ENCODE measurements at regions not wholly inside any gene's neighbourhood (a gene's known extent, or its start where the extent isn't known, plus 50 kb on each side); places are given as distances from the start of the nearest gene placed in this dataset.

- Mint-ChIP-seq H3K4me1 (no peaks in the 10 kb centered on the region), H3K4me3 (no peak overlapping the region), H3K27ac (no peak overlapping the region), H3K9me3 (no peaks in the 10 kb centered on the region), H3K27me3 (ENCODE audit: insufficient read depth, low read depth) (no peaks in the 10 kb centered on the region), H3K36me3 (no peaks in the 10 kb centered on the region)
- H3K4me2 ChIP-seq: no peak overlapping the region
- H3F3A ChIP-seq (ENCODE audit: low read depth): no peaks in the 10 kb centered on the region
- no peaks in the 10 kb centered on the region for H3K36me3 ChIP-seq
- no peak overlapping the region for H3K9ac ChIP-seq
- no peaks in the 10 kb centered on the region for H3K9me3 ChIP-seq (ENCODE audit: low read depth)
- no peak for DNase-seq (ENCODE audit: low spot score)
- no peaks in the 10 kb centered on the region for H4K20me1 ChIP-seq (ENCODE audit: low read depth)
- H3K4me3 ChIP-seq: no peak overlapping the region
- no peaks in the 10 kb centered on the region for H3K79me2 ChIP-seq (ENCODE audit: low read depth)
- no peaks in the 10 kb centered on the region for H3K27me3 ChIP-seq
- H2AFZ ChIP-seq (replicated peaks): no peak overlapping the region
- no peak overlapping the region for H3K27ac ChIP-seq
- no peak for TF ChIP-seq EZH2 (IDR thresholded peaks at IDR 0.05)
- TF ChIP-seq EZH2phosphoT487 (IDR thresholded peaks at IDR 0.05): no peak
- TF ChIP-seq, protein P1, sequence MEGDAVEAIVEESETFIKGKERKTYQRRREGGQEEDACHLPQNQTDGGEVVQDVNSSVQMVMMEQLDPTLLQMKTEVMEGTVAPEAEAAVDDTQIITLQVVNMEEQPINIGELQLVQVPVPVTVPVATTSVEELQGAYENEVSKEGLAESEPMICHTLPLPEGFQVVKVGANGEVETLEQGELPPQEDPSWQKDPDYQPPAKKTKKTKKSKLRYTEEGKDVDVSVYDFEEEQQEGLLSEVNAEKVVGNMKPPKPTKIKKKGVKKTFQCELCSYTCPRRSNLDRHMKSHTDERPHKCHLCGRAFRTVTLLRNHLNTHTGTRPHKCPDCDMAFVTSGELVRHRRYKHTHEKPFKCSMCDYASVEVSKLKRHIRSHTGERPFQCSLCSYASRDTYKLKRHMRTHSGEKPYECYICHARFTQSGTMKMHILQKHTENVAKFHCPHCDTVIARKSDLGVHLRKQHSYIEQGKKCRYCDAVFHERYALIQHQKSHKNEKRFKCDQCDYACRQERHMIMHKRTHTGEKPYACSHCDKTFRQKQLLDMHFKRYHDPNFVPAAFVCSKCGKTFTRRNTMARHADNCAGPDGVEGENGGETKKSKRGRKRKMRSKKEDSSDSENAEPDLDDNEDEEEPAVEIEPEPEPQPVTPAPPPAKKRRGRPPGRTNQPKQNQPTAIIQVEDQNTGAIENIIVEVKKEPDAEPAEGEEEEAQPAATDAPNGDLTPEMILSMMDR (IDR thresholded peaks at IDR 0.05): no peak
- H3K4me1 ChIP-seq: no peaks in the 10 kb centered on the region
These were observed 603.7 kb upstream of the LUZP2 start for GRCh38 chr11:23893126-23893525.

GRCh38 chr11:23897453-23898286, 599.2 kb upstream of the LUZP2 start:
- Histone ChIP-seq H2AFZ (replicated peaks) (no peak overlapping the region), H3K9ac (no peak overlapping the region)

GRCh38 chr11:23903044-23903704, 593.7 kb upstream of the LUZP2 start:
- Mint-ChIP-seq H3K4me3 (no peak overlapping the region), H3K27ac (no peak overlapping the region), H3K9me3 (no peaks in the 10 kb centered on the region), H3K27me3 (ENCODE audit: insufficient read depth, low read depth) (no peaks in the 10 kb centered on the region), H3K4me1 (no peaks in the 10 kb centered on the region), H3K36me3 (no peaks in the 10 kb centered on the region)
- no peak overlapping the region for H3K27ac ChIP-seq
- no peak for DNase-seq (ENCODE audit: low spot score)
- no peak overlapping the region for H3K9ac ChIP-seq
- H4K20me1 ChIP-seq (ENCODE audit: low read depth): no peaks in the 10 kb centered on the region
- H3F3A ChIP-seq (ENCODE audit: low read depth): no peaks in the 10 kb centered on the region
- H3K36me3 ChIP-seq: no peaks in the 10 kb centered on the region
- H3K27me3 ChIP-seq: no peaks in the 10 kb centered on the region
- H3K79me2 ChIP-seq (ENCODE audit: low read depth): no peaks in the 10 kb centered on the region
- no peak for TF ChIP-seq EZH2 (IDR thresholded peaks at IDR 0.05)
- no peak for TF ChIP-seq EZH2phosphoT487 (IDR thresholded peaks at IDR 0.05)
- TF ChIP-seq, protein P1 (IDR thresholded peaks at IDR 0.05): no peak
- H3K4me2 ChIP-seq: no peak overlapping the region
- H3K4me3 ChIP-seq: no peak overlapping the region
- H3K9me3 ChIP-seq (ENCODE audit: low read depth): no peaks in the 10 kb centered on the region
- H2AFZ ChIP-seq (replicated peaks): no peak overlapping the region
- no peaks in the 10 kb centered on the region for H3K4me1 ChIP-seq

More at GRCh38 chr11:23897453-23898286, 599.2 kb upstream of the LUZP2 start:
- Histone ChIP-seq H3K4me3 (no peak overlapping the region), H3K9me3 (ENCODE audit: low read depth) (no peaks in the 10 kb centered on the region), H3K36me3 (no peaks in the 10 kb centered on the region), H3K4me1 (no peaks in the 10 kb centered on the region), H4K20me1 (ENCODE audit: low read depth) (no peaks in the 10 kb centered on the region), H3K27ac (no peak overlapping the region), H3K4me2 (no peak overlapping the region), H3K79me2 (ENCODE audit: low read depth) (no peaks in the 10 kb centered on the region), H3F3A (ENCODE audit: low read depth) (no peaks in the 10 kb centered on the region), H3K27me3 (no peaks in the 10 kb centered on the region)
- no peak for DNase-seq (ENCODE audit: low spot score)
- Mint-ChIP-seq H3K4me3 (no peak overlapping the region), H3K9me3 (no peaks in the 10 kb centered on the region), H3K36me3 (no peaks in the 10 kb centered on the region), H3K27me3 (ENCODE audit: insufficient read depth, low read depth) (no peaks in the 10 kb centered on the region), H3K4me1 (no peaks in the 10 kb centered on the region), H3K27ac (no peak overlapping the region)
- TF ChIP-seq EZH2phosphoT487 (IDR thresholded peaks at IDR 0.05) (no peak), EZH2 (IDR thresholded peaks at IDR 0.05) (no peak)
- TF ChIP-seq, protein P1 (IDR thresholded peaks at IDR 0.05): no peak

Measured in neural progenitor cell (in vitro differentiated cells).